ENCODE measurements at regions not wholly inside any gene's neighbourhood (a gene's known extent, or its start where the extent isn't known, plus 50 kb on each side); places are given as distances from the start of the nearest gene placed in this dataset.

- no peaks in the 10 kb centered on the region for H3K9me3 ChIP-seq
- intact Hi-C loops (cut with DNase I): no loop called here
- H3K27me3 ChIP-seq: peaks cover 4% of the 10 kb centered on the region
- H3K4me1 ChIP-seq: no peaks in the 10 kb centered on the region
- ATAC-seq (no peak), DNase-seq (no peak)
- H3K27ac ChIP-seq: no peak overlapping the region
- H3K36me3 ChIP-seq: no peaks in the 10 kb centered on the region
- H3K4me3 ChIP-seq: no peak overlapping the region
- TF ChIP-seq CTCF (IDR thresholded peaks at IDR 0.05): no peak
Measured at GRCh38 chr22:22388090-22388489, 120.5 kb downstream of the ZNF280B start.

DNA sequence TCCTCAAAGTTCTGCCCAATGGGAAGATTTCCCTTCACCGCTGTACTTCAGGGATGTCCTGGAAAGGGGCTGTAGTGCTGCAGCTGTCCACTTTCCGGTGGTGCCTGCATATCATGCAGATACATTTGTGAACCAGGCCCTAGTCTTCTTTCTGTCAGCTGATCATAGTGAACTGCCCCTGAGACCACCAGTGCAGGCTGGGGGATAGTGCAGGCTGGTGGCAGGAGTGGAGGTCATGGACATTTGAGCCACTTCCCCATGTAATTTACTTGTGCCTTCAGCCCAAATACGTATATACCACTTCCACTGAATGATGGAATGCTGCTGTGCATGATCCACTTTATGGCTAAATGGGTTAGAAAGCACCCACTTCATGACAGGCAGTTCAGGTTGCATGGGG lies 120.0 kb downstream of the ZNF280B start:
- Histone ChIP-seq H3K36me3 (no peaks in the 10 kb centered on the region), H3K27me3 (peaks cover 4% of the 10 kb centered on the region), H3K4me3 (no peak overlapping the region), H3K27ac (no peak overlapping the region), H3K4me1 (no peaks in the 10 kb centered on the region), H3K9me3 (no peaks in the 10 kb centered on the region)
- DNase-seq: no peak
- no peak for TF ChIP-seq CTCF (IDR thresholded peaks at IDR 0.05)
- no peak for ATAC-seq
- intact Hi-C loops (cut with DNase I): no loop called here

- no peaks in the 10 kb centered on the region for H3K36me3 ChIP-seq
- H3K4me3 ChIP-seq: no peak overlapping the region
- H3K27ac ChIP-seq: no peak overlapping the region
- no peak for TF ChIP-seq CTCF (IDR thresholded peaks at IDR 0.05)
- no peaks in the 10 kb centered on the region for H3K9me3 ChIP-seq
- ATAC-seq (no peak), DNase-seq (no peak)
- intact Hi-C loops (cut with DNase I): no loop called here
- peaks cover 4% of the 10 kb centered on the region for H3K27me3 ChIP-seq
- no peaks in the 10 kb centered on the region for H3K4me1 ChIP-seq
Measured at GRCh38 chr22:22389467-22389866, 119.1 kb downstream of the ZNF280B start.

DNA sequence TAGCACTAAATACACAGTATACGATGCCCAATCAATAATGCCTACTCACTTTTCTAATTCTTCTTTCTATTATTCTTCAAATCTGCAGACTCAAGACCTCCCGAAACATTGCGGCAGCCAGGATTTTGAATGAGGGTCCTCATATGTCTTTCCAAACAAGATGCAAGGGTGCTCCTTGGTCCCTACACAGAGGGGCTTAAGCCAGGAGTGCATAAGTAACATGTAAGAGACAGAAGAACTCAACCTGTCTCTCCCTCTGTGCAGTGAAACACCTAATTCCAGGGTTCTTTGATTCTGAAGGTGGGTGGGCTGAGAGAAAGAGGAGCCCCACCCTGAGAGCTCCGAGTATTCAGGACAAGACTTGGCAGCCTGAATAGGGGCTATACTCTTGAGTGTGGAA lies 117.6 kb downstream of the ZNF280B start:
- H3K9me3 ChIP-seq: no peaks in the 10 kb centered on the region
- ATAC-seq (no peak), DNase-seq (no peak)
- no peak overlapping the region for H3K4me3 ChIP-seq
- no peaks in the 10 kb centered on the region for H3K4me1 ChIP-seq
- H3K36me3 ChIP-seq: no peaks in the 10 kb centered on the region
- H3K27me3 ChIP-seq: peaks cover 4% of the 10 kb centered on the region
- TF ChIP-seq CTCF (IDR thresholded peaks at IDR 0.05): no peak
- intact Hi-C loops (cut with DNase I): no loop called here
- no peak overlapping the region for H3K27ac ChIP-seq

GRCh38 chr22:22391543-22391942 lies 117.0 kb downstream of the ZNF280B start:
- Histone ChIP-seq H3K9me3 (no peaks in the 10 kb centered on the region), H3K36me3 (no peaks in the 10 kb centered on the region), H3K27me3 (peaks cover 4% of the 10 kb centered on the region), H3K4me1 (no peaks in the 10 kb centered on the region), H3K27ac (no peak overlapping the region), H3K4me3 (no peak overlapping the region)
- no peak for ATAC-seq
- DNase-seq: no peak
- intact Hi-C loops (cut with DNase I): no loop called here
- TF ChIP-seq CTCF (IDR thresholded peaks at IDR 0.05): no peak

- ATAC-seq: no peak
- no peaks in the 10 kb centered on the region for H3K9me3 ChIP-seq
- no peaks in the 10 kb centered on the region for H3K36me3 ChIP-seq
- H3K27ac ChIP-seq: no peak overlapping the region
- no peak for TF ChIP-seq CTCF (IDR thresholded peaks at IDR 0.05)
- H3K27me3 ChIP-seq: peaks cover 4% of the 10 kb centered on the region
- H3K4me1 ChIP-seq: no peaks in the 10 kb centered on the region
- intact Hi-C loops (cut with DNase I): no loop called here
- DNase-seq: no peak
- H3K4me3 ChIP-seq: no peak overlapping the region
Measured at GRCh38 chr22:22392131-22392530, 116.4 kb downstream of the ZNF280B start.

Measured in upper lobe of right lung (tissue), 1 donor.